ENCODE measurements at regions not wholly inside any gene's neighbourhood (a gene's known extent, or its start where the extent isn't known, plus 50 kb on each side); places are given as distances from the start of the nearest gene placed in this dataset.
"Not testable (repeated sequence)": the region's sequence is repeated elsewhere in the genome, so short reads cannot be mapped to it uniquely, and the experiment has no call there.

GRCh38 chr5:176754376-176754973 lies 55.9 kb upstream of the UNC5A start:
- Histone ChIP-seq H4K20me1 (ENCODE audit: insufficient read depth) (no peaks in the 10 kb centered on the region), H2AFZ (ENCODE audit: low read depth, low read length, poor library complexity, severe bottlenecking) (no peak overlapping the region), H3K36me3 (ENCODE audit: control insufficient read depth in 1 of 2, insufficient read depth in 2 of 2, low read length in 2 of 2) (no peaks in the 10 kb centered on the region), H3K9me2 (ENCODE audit: insufficient read depth) (no peaks in the 10 kb centered on the region), H3K27me3 (ENCODE audit: insufficient read depth, low read length) (0 out of 2 replicates have a peak, but pooled peaks cover 13% of the 10 kb centered on the region), H3K4me2 (ENCODE audit: low read length) (no peak overlapping the region), H3K9me3 (ENCODE audit: control insufficient read depth in 1 of 2, insufficient read depth in 1 of 2, low read depth in 1 of 2, low read length in 2 of 2) (no peaks in the 10 kb centered on the region), H3K4me1 (ENCODE audit: control insufficient read depth in 1 of 2, insufficient read depth in 2 of 2, low read length in 2 of 2) (no peaks in the 10 kb centered on the region), H3K9ac (ENCODE audit: low read length) (no peak overlapping the region), H3K27ac (ENCODE audit: low read depth, low read length) (no peak overlapping the region), H3K79me2 (ENCODE audit: insufficient read depth, low read length) (no peaks in the 10 kb centered on the region), H3K4me3 (replicated peaks in 1 of 2; ENCODE audit: low read depth in 1 of 2, low read length in 2 of 2) (no peak overlapping the region)
- TF ChIP-seq TCF7L2 (IDR thresholded peaks at IDR 0.05; ENCODE audit: borderline replicate concordance, extremely low read depth, insufficient read depth, insufficient read length) (no peak), JUND (IDR thresholded peaks at IDR 0.05) (no peak)
- POLR2A ChIA-PET, result no interaction called here
- CTCF ChIA-PET, result no interaction called here
- no peak for DNase-seq (ENCODE audit: low read depth, low spot score)
- ATAC-seq, result no peak
- RAD21 ChIA-PET (ENCODE audit: low non-redundant PET in 1 of 2, low total read pairs in 2 of 2, uncharacterized antibody in 2 of 2, unreplicated experiment in 2 of 2), result no interaction called here
- intact Hi-C loops (cut with micrococcal nuclease), result no loop called here
- BruUV-seq (replicated peaks), result no TSS peak

GRCh38 chr5:176755593-176755992 lies 54.8 kb upstream of the UNC5A start:
- ATAC-seq; H3K79me2 ChIP-seq (ENCODE audit: insufficient read depth, low read length); H3K36me3 ChIP-seq (ENCODE audit: control insufficient read depth in 1 of 2, insufficient read depth in 2 of 2, low read length in 2 of 2); BruUV-seq (replicated peaks); H3K9me2 ChIP-seq (ENCODE audit: insufficient read depth); H3K4me1 ChIP-seq (ENCODE audit: control insufficient read depth in 1 of 2, insufficient read depth in 2 of 2, low read length in 2 of 2); H3K4me2 ChIP-seq (ENCODE audit: low read length); POLR2A ChIA-PET; CTCF ChIA-PET; H3K9ac ChIP-seq (ENCODE audit: low read length); RAD21 ChIA-PET (ENCODE audit: low non-redundant PET in 1 of 2, low total read pairs in 2 of 2, uncharacterized antibody in 2 of 2, unreplicated experiment in 2 of 2); H4K20me1 ChIP-seq (ENCODE audit: insufficient read depth); H3K4me3 ChIP-seq (replicated peaks in 1 of 2; ENCODE audit: low read depth in 1 of 2, low read length in 2 of 2); intact Hi-C loops (cut with micrococcal nuclease); H3K27ac ChIP-seq (ENCODE audit: low read depth, low read length); DNase-seq (ENCODE audit: low read depth, low spot score); H3K9me3 ChIP-seq (ENCODE audit: control insufficient read depth in 1 of 2, insufficient read depth in 1 of 2, low read depth in 1 of 2, low read length in 2 of 2); H3K27me3 ChIP-seq (ENCODE audit: insufficient read depth, low read length); H2AFZ ChIP-seq (ENCODE audit: low read depth, low read length, poor library complexity, severe bottlenecking): not testable (repeated sequence)

- H3K27me3 ChIP-seq (ENCODE audit: insufficient read depth, low read length); BruUV-seq (replicated peaks); H3K4me3 ChIP-seq (replicated peaks in 1 of 2; ENCODE audit: low read depth in 1 of 2, low read length in 2 of 2); H3K79me2 ChIP-seq (ENCODE audit: insufficient read depth, low read length); H3K36me3 ChIP-seq (ENCODE audit: control insufficient read depth in 1 of 2, insufficient read depth in 2 of 2, low read length in 2 of 2); RAD21 ChIA-PET (ENCODE audit: low non-redundant PET in 1 of 2, low total read pairs in 2 of 2, uncharacterized antibody in 2 of 2, unreplicated experiment in 2 of 2); CTCF ChIA-PET; H3K9ac ChIP-seq (ENCODE audit: low read length); H3K4me1 ChIP-seq (ENCODE audit: control insufficient read depth in 1 of 2, insufficient read depth in 2 of 2, low read length in 2 of 2); H3K27ac ChIP-seq (ENCODE audit: low read depth, low read length); DNase-seq (ENCODE audit: low read depth, low spot score); H3K4me2 ChIP-seq (ENCODE audit: low read length); H3K9me2 ChIP-seq (ENCODE audit: insufficient read depth); ATAC-seq; H2AFZ ChIP-seq (ENCODE audit: low read depth, low read length, poor library complexity, severe bottlenecking); POLR2A ChIA-PET; H3K9me3 ChIP-seq (ENCODE audit: control insufficient read depth in 1 of 2, insufficient read depth in 1 of 2, low read depth in 1 of 2, low read length in 2 of 2); H4K20me1 ChIP-seq (ENCODE audit: insufficient read depth); intact Hi-C loops (cut with micrococcal nuclease): not testable (repeated sequence)
Measured at GRCh38 chr5:176757569-176757968, 52.8 kb upstream of the UNC5A start.

All from HCT116 (cell line).